Activated naive CD8-positive, alpha-beta T cell treated with anti-CD3 and anti-CD28 coated beads, Interleukin-2, amount 50 U/mL, for 24 hours (primary cell): ENCODE measurements at regions not wholly inside any gene's neighbourhood (a gene's known extent, or its start where the extent isn't known, plus 50 kb on each side); places are given as distances from the start of the nearest gene placed in this dataset.

Source experiments
- ATAC-seq: fragments of 150-1000 bp; cut with Tn5 transposase; one replicate; pipeline ENCODE4 v1.10.0; 2021
- DNase-seq: peaks from one replicate; pipeline ENCODE4 v3.0.0; 2021
- H3K27ac Mint-ChIP-seq: one replicate; pipeline ENCODE4 v1.8.0; 2021; ENCODE audit warnings: mild to moderate bottlenecking, mixed read lengths
- H3K27me3 Mint-ChIP-seq: one replicate; pipeline ENCODE4 v1.8.0; 2021; ENCODE audit warnings: mixed read lengths
- H3K36me3 Mint-ChIP-seq: one replicate; pipeline ENCODE4 v1.8.0; 2021; ENCODE audit warnings: low read depth, mixed read lengths
- H3K4me1 Mint-ChIP-seq: one replicate; pipeline ENCODE4 v1.8.0; 2021; ENCODE audit warnings: mixed read lengths
- H3K4me3 Mint-ChIP-seq: one replicate; pipeline ENCODE4 v1.8.0; 2021; ENCODE audit warnings: mild to moderate bottlenecking, moderate library complexity, mixed read lengths
- H3K9me3 Mint-ChIP-seq: one replicate; pipeline ENCODE4 v1.8.0; 2021; ENCODE audit warnings: mixed read lengths

DNA sequence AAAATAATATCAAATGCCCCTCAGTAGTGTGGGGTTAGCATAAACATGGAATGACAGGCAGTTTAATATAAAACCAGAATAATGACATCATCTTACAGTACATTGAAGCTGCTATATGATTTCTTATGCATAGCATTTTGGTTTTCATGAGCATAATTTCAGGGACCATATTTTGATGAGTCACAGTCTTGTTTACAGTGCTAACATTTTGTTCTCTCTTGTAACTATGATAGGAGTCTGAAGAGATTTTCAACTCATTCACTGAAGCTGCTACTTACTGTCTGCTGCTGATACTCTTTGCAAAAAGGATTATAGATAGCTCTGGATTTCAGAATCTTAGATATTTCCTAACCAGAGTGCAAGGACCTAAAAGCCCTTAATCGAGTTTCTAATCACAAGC is 92.6 kb upstream of the CCDC54 start:
- DNase-seq (no peak), ATAC-seq (no peak)
- Mint-ChIP-seq H3K4me1 (no peaks in the 10 kb centered on the region), H3K9me3 (no peaks in the 10 kb centered on the region), H3K27ac (no peak overlapping the region), H3K4me3 (no peak overlapping the region), H3K27me3 (peaks cover 12% of the 10 kb centered on the region), H3K36me3 (no peaks in the 10 kb centered on the region)

GRCh38 chr3:107285197-107285596 is 92.0 kb upstream of the CCDC54 start:
- H3K4me3 Mint-ChIP-seq: no peak overlapping the region

DNA sequence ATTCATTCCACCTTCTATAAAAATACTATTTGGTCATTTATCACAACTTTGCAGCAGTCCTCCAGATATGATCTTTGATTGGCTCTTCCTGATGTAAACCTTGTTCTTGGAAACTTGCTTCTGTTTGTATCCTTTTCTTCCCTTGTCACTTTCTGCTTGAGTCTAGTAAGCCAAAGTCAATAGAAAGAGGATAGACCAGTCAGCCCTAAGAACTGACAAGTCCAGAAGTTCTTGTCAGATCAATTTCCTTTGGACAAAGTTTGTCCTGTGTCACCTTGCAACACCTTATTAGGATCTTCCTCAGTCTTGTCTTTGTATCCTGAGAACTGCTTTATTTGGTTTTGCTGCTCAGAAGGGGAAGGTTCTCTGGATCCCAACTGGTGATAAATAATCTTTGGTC is 87.9 kb upstream of the CCDC54 start:
- Mint-ChIP-seq H3K27me3 (peaks cover 2% of the 10 kb centered on the region), H3K9me3 (no peaks in the 10 kb centered on the region), H3K4me3 (no peak overlapping the region), H3K36me3 (no peaks in the 10 kb centered on the region), H3K4me1 (no peaks in the 10 kb centered on the region), H3K27ac (no peak overlapping the region)
- DNase-seq: no peak
- ATAC-seq: no peak

More at GRCh38 chr3:107285197-107285596, 92.0 kb upstream of the CCDC54 start:
- Mint-ChIP-seq H3K36me3 (no peaks in the 10 kb centered on the region), H3K27me3 (peaks cover 12% of the 10 kb centered on the region), H3K9me3 (no peaks in the 10 kb centered on the region), H3K27ac (no peak overlapping the region), H3K4me1 (no peaks in the 10 kb centered on the region)
- no peak for ATAC-seq
- DNase-seq: no peak

DNA sequence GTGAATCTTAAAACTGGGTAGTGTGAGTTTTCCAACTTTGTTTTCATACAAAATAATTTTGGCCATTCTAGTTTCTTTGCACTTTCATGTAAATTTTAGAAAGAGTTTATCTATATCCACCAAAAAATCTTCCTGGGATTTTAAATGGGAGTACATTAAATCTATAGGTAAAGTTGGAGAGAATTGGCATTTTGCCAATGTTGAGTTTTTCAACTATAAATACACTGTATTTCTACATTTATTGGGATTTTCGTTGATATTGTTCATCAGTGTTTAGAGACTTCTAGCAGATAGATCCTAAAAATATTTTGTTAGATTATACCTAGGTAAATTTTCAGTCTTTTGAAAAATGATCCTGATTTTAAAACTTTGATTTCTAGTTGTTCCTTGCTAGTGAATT is 83.1 kb upstream of the CCDC54 start:
- Mint-ChIP-seq H3K27me3 (peaks cover 4% of the 10 kb centered on the region), H3K4me3 (no peak overlapping the region), H3K27ac (no peak overlapping the region), H3K9me3 (peaks cover 11% of the 10 kb centered on the region), H3K36me3 (peaks cover 2% of the 10 kb centered on the region), H3K4me1 (no peaks in the 10 kb centered on the region)
- DNase-seq: no peak
- ATAC-seq: no peak

DNA sequence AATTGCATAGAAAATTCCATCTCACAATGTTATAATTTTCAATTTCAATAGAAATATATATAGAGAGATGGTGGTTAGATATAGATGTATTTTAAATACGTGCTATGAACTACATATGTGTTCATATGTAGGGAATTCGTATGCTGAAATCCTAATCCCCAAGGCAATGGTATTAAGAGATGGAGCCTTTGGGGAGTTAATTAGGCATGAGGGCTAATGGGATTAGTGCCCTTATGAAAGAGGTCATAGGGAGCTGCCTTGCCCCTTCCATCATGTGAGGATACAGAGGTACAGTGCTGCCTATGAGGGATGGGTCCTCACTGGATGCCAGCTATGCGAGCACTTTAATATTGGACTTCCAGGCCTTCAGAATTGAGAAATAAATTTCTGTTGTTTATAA is 79.6 kb upstream of the CCDC54 start:
- Mint-ChIP-seq H3K36me3 (peaks cover 2% of the 10 kb centered on the region), H3K27me3 (peaks cover 4% of the 10 kb centered on the region), H3K27ac (no peak overlapping the region), H3K4me3 (no peak overlapping the region), H3K9me3 (peaks cover 11% of the 10 kb centered on the region), H3K4me1 (no peaks in the 10 kb centered on the region)
- ATAC-seq (no peak), DNase-seq (no peak)

- Mint-ChIP-seq H3K4me1 (no peaks in the 10 kb centered on the region), H3K36me3 (no peaks in the 10 kb centered on the region), H3K9me3 (no peaks in the 10 kb centered on the region), H3K4me3 (no peak overlapping the region), H3K27ac (no peak overlapping the region), H3K27me3 (no peaks in the 10 kb centered on the region)
- DNase-seq (no peak), ATAC-seq (no peak)
Observed at GRCh38 chr3:107307205-107307604, 70.0 kb upstream of the CCDC54 start.

DNA sequence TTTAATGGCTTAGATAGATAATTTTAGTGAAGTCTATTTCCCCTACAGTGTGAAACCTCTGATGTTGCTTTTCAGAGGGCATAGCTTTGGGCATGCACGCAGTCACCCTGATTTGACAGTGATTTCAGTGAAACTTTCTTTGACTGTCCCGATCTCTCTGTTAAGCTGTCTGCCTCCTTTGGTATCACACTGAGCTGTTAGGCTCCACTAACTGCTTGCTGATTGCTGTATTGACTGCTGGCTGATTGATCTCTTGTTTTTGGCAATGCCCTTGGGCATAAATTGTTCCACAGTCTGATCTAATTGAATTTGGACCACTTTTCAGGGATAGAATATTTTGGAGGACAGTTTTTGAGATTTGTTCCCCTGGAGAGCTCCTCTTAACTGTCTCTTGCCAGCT is 68.5 kb upstream of the CCDC54 start:
- Mint-ChIP-seq H3K9me3 (no peaks in the 10 kb centered on the region), H3K27ac (no peak overlapping the region), H3K4me1 (no peaks in the 10 kb centered on the region), H3K36me3 (no peaks in the 10 kb centered on the region), H3K27me3 (peaks cover 3% of the 10 kb centered on the region), H3K4me3 (no peak overlapping the region)
- DNase-seq (no peak), ATAC-seq (no peak)

DNA sequence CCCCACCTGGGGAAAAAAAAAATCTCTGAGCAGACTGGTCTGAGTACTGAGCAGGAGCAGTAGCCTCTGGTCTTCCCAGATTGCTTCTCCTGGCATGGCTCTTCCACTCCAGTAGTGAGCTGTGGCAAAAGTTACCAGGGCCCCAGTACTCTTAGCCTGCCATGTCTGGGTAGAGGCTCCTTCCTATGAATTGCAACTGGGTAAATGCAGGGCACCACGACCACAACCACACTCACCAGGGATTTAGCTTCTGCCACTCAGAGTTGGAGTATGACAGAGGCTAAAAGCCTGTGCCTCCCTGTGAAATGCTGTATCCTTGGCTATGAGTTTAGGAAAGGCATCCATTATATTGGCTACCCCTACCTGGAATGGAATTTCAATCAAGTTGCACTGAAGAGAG is 67.9 kb upstream of the CCDC54 start:
- H3K4me1 Mint-ChIP-seq: no peaks in the 10 kb centered on the region
- ATAC-seq (no peak), DNase-seq (no peak)
- H3K9me3 Mint-ChIP-seq: no peaks in the 10 kb centered on the region
- H3K36me3 Mint-ChIP-seq: no peaks in the 10 kb centered on the region
- no peak overlapping the region for H3K27ac Mint-ChIP-seq
- no peak overlapping the region for H3K4me3 Mint-ChIP-seq
- H3K27me3 Mint-ChIP-seq: peaks cover 3% of the 10 kb centered on the region

DNA sequence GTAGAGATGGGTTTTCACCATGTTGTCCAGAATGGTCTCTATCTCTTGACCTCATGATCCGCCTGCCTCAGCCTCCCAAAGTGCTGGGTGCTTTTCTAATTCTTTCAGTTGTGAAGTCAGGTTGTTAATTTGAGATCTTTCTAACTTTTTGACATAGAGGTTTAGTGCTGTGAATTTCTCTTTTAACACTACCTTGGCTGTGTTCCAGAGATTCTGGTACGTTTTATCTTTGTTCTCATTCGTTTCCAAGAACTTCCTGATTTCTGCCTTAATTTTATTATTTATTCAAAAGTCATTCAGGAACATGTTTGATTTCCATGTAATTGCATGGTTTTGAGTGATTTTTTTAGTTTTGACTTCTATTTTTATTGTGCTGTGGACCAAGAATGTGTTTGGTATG is 63.5 kb upstream of the CCDC54 start:
- no peaks in the 10 kb centered on the region for H3K4me1 Mint-ChIP-seq
- DNase-seq: no peak

DNA sequence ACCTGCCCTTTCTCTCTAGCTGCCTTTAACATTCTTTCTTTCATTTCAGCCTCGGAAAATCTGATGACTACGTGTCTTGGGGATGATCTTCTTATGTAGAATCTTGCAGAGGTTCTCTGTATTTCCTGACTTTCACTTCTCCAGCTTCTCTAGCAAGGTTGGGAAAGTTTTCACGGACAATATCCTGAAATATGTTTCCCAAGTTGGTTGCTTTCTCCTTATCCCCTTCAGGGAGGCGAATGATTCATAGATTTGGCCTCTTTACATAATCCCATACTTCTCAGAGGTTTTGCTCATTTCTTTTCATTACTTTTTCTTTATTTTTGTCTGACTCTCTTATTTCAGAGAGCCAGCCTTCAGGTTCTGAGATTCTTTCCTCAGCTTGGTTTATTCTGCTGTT is 62.1 kb upstream of the CCDC54 start:
- H3K36me3 Mint-ChIP-seq: no peaks in the 10 kb centered on the region
- DNase-seq (no peak), ATAC-seq (no peak)
- H3K27ac Mint-ChIP-seq: no peak overlapping the region
- H3K9me3 Mint-ChIP-seq: no peaks in the 10 kb centered on the region
- H3K4me3 Mint-ChIP-seq: no peak overlapping the region
- peaks cover 3% of the 10 kb centered on the region for H3K27me3 Mint-ChIP-seq
- H3K4me1 Mint-ChIP-seq: no peaks in the 10 kb centered on the region

More for the DNA sequence above, 63.5 kb upstream of the CCDC54 start:
- no peak for ATAC-seq
- H3K9me3 Mint-ChIP-seq: no peaks in the 10 kb centered on the region
- H3K27me3 Mint-ChIP-seq: peaks cover 3% of the 10 kb centered on the region
- no peak overlapping the region for H3K4me3 Mint-ChIP-seq
- no peaks in the 10 kb centered on the region for H3K36me3 Mint-ChIP-seq
- no peak overlapping the region for H3K27ac Mint-ChIP-seq

- no peak overlapping the region for H3K4me3 Mint-ChIP-seq
- H3K36me3 Mint-ChIP-seq: no peaks in the 10 kb centered on the region
- no peak overlapping the region for H3K27ac Mint-ChIP-seq
- H3K4me1 Mint-ChIP-seq: no peaks in the 10 kb centered on the region
- DNase-seq (no peak), ATAC-seq (no peak)
- no peaks in the 10 kb centered on the region for H3K27me3 Mint-ChIP-seq
- H3K9me3 Mint-ChIP-seq: no peaks in the 10 kb centered on the region
Observed at GRCh38 chr3:107323723-107324122, 53.5 kb upstream of the CCDC54 start.

DNA sequence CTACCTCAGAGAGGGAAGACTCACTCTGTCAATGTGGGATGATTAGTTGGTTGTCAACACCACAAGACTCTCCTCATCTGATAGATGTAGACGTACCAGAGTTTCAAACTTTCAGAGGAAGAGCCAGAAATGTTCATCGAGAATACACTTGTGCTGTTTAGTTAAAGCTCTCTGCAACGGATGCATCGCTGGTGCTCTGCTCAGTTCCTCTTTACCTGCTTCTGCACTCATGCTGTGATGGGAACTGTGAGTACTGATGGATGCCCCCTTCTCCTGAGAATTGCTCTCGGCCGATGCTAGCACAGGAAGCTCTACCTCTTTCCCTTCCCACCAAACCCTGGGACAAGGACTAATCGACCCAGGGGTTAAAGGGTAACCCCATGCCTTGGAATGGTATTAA is 51.8 kb upstream of the CCDC54 start:
- ATAC-seq (no peak), DNase-seq (no peak)
- no peaks in the 10 kb centered on the region for H3K4me1 Mint-ChIP-seq
- H3K36me3 Mint-ChIP-seq: no peaks in the 10 kb centered on the region
- no peaks in the 10 kb centered on the region for H3K9me3 Mint-ChIP-seq
- no peak overlapping the region for H3K4me3 Mint-ChIP-seq
- H3K27me3 Mint-ChIP-seq: no peaks in the 10 kb centered on the region
- no peak overlapping the region for H3K27ac Mint-ChIP-seq
